ENCODE measurements at regions not wholly inside any gene's neighbourhood (a gene's known extent, or its start where the extent isn't known, plus 50 kb on each side); places are given as distances from the start of the nearest gene placed in this dataset.

DNA sequence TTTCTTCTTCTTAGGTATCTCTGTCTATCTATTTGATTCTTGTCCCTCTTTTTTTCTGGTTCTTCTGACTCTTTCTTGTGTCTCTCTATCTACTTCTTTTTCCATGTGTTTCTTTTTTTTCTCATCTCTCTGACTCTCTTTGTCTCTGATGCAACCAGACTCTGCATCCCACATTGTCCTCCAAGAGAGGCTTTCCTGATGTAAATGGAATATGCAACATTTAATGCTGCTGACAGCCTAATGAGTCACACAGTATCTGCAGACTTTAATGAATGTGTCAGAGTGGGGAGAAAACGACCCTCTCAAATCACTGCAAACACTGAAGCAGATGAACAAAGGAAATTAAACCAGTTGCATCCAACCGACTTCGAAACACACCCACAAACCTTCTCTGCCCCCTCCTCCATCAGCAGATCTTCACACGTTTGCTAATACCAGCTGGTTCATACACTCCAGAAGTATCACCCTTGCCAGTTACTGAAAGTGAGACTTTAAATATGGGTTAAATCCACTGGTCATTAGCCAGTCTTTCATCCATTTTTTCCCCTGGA, 351.5 kb downstream of the TXNL1 start:
- TF ChIP-seq, protein P1, sequence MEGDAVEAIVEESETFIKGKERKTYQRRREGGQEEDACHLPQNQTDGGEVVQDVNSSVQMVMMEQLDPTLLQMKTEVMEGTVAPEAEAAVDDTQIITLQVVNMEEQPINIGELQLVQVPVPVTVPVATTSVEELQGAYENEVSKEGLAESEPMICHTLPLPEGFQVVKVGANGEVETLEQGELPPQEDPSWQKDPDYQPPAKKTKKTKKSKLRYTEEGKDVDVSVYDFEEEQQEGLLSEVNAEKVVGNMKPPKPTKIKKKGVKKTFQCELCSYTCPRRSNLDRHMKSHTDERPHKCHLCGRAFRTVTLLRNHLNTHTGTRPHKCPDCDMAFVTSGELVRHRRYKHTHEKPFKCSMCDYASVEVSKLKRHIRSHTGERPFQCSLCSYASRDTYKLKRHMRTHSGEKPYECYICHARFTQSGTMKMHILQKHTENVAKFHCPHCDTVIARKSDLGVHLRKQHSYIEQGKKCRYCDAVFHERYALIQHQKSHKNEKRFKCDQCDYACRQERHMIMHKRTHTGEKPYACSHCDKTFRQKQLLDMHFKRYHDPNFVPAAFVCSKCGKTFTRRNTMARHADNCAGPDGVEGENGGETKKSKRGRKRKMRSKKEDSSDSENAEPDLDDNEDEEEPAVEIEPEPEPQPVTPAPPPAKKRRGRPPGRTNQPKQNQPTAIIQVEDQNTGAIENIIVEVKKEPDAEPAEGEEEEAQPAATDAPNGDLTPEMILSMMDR (IDR thresholded peaks at IDR 0.05), result no peak
- TF ChIP-seq POLR2A (IDR thresholded peaks at IDR 0.05), result no peak
